Astrocyte of the cerebellum (primary cell): ENCODE measurements at regions not wholly inside any gene's neighbourhood (a gene's known extent, or its start where the extent isn't known, plus 50 kb on each side); places are given as distances from the start of the nearest gene placed in this dataset.

Experiments used
- DNase-seq: peaks from one replicate; pipeline ENCODE4 v3.0.0-alpha.2; 2011; ENCODE audit warnings: low read depth
- H3K4me3 ChIP-seq: 2 replicates; pipeline ENCODE4 v1.5.1; 2011; ENCODE audit warnings: mild to moderate bottlenecking, low read depth, low read length, moderate library complexity
- in situ Hi-C: cut with HindIII; loops from 2 replicates; pipeline ENCODE4 v1.10.0; 2017; ENCODE audit warnings: low sequenced_read_pairs
- TF ChIP-seq, protein P1 (sequence below): IDR thresholded peaks from 2 replicates; pipeline ENCODE4 v1.5.1; 2012; ENCODE audit warnings: low read length, low read depth, moderate library complexity, mild to moderate bottlenecking; ENCODE audit errors: missing control alignments

DNA sequence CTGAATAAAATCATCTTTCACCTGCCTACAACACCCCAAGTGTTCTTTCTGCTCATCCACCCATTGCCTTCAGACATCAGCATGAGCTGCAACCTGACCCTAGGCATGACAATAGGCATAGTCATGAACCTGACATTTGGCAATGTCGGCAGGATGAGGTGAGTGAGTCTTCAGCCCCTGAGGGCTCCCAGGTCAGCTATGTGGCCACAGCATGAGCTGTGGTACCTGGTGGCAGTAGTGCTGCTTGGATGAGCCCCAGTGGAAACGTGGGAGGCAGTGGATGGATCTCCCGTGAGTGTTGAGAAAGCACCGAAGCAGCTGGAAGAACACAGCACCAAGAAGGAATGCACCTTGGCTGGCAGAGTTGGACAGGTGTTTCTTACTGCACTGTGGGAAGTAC lies 334.8 kb upstream of the FAR2 start:
- no peak for DNase-seq
- TF ChIP-seq, protein P1, sequence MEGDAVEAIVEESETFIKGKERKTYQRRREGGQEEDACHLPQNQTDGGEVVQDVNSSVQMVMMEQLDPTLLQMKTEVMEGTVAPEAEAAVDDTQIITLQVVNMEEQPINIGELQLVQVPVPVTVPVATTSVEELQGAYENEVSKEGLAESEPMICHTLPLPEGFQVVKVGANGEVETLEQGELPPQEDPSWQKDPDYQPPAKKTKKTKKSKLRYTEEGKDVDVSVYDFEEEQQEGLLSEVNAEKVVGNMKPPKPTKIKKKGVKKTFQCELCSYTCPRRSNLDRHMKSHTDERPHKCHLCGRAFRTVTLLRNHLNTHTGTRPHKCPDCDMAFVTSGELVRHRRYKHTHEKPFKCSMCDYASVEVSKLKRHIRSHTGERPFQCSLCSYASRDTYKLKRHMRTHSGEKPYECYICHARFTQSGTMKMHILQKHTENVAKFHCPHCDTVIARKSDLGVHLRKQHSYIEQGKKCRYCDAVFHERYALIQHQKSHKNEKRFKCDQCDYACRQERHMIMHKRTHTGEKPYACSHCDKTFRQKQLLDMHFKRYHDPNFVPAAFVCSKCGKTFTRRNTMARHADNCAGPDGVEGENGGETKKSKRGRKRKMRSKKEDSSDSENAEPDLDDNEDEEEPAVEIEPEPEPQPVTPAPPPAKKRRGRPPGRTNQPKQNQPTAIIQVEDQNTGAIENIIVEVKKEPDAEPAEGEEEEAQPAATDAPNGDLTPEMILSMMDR = no peak
- H3K4me3 ChIP-seq = no peak overlapping the region
- in situ Hi-C loops = no loop called here

DNA sequence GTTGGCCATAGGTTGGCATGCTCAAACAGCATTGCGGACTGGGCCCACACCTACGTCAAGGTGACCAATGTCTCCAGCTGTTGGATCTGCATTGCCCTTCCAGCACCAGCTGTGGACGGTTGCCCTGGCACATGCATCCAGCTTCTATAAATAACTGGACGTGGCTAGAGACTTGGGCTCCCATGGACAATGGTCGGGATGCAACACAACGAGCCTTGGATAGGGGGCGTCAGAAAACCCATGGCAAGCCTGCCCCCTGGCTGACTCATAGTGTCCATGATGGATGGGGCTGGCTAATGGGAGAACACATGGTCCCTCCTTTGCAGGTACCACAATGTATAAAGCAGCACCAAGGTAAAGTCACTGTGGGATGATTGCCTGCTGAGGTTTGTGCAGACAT lies 331.6 kb upstream of the FAR2 start:
- DNase-seq = no peak
- TF ChIP-seq, protein P1 = no peak
- H3K4me3 ChIP-seq = no peak overlapping the region
- in situ Hi-C loops = no loop called here

DNA sequence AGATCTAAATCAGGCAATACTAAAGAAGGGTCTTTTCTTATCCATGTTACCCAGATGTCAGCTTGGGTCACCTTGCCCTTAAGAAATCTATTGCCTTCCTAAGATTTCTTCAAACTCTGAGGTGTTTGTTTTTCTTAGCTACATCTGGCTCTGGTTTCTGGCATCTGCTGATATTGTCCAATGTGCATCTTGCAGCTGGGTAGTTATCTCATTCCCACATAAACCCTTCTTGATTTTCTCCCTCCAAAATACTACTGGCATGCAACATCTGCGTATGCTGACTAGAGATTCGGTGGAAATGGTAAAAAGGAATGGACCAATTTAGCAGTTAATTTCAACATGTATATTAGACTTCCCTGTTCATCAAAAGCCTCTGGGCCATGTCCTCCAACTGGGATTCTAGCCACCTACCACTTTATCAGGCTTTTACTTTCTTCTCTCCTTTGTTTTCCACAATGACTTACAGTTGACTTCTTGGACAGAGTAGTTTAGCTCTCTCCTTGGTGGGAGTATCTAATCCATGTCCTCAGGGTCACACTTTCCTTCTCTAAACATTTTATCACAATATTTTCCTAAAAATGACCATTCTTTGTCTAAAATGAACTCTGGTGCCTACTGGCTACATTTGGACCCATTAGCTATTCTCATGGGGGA lies 324.8 kb upstream of the FAR2 start:
- TF ChIP-seq, protein P1 = no peak
- in situ Hi-C loops = no loop called here
- DNase-seq = no peak
- no peak overlapping the region for H3K4me3 ChIP-seq

DNA sequence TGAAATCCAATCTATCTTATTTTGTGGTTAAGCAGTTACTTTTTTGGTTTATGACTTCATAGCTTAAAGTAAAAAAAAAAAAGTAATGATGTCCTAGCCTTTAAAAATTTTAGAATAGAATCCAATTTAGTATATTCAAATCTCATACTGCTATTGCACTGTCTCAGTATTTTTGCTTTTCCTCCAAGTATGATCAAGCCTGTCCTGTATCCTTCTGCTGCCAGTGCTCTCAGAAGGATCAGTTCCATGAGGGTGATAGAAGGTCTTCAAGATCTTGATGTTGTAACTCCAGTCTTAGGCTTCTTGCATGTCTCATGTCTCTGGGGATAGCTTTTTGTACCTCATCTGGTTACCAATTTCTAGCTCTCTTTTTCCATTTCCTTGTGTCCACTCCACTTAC lies 324.2 kb upstream of the FAR2 start:
- DNase-seq = no peak
- in situ Hi-C loops = no loop called here
- H3K4me3 ChIP-seq = no peak overlapping the region
- TF ChIP-seq, protein P1 = no peak

DNA sequence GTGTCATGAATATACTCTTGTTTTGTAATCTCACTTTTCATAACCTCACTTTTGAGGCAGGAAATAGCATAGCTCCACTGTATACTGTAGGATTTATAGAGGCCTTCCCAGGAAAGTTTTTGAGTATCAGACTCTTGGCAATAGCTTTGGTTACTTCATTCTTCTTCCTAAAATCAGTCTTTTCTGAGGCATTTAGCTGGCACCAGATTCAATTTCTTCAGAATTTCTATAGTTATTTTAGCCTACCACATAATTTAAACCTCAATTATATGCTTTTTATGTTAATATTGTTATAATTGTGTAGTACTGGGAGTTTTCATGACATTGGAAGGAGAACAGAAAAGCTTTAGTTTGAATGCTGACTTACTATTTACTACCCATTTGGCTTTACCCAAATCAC lies 322.3 kb upstream of the FAR2 start:
- no peak for DNase-seq
- TF ChIP-seq, protein P1 = no peak
- no peak overlapping the region for H3K4me3 ChIP-seq
- in situ Hi-C loops = no loop called here

DNA sequence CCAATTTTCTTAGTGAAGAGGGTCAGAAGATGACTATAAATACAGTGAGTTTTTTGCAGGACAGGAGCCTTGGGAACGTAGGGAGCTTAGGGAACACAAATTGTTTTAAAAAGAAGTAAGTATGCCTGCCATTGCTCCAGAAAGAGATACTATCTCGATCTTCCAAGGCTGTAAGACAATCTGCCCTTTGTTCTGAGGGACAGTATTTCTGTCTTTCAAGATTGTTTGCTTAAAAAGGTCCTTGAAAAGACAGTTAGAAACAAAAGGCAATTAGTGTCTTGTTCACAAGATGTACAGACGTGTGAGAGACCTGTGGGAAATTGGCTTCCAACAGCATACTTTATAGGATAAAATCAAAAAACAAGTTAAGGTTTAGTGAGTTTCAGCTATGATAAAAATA lies 321.2 kb upstream of the FAR2 start:
- TF ChIP-seq, protein P1 = no peak
- no peak overlapping the region for H3K4me3 ChIP-seq
- no peak for DNase-seq
- in situ Hi-C loops = no loop called here
